Stimulated activated CD4-positive, alpha-beta T cell treated with anti-CD3 and anti-CD28 coated beads, Interleukin-4, amount 100 ng/mL, for 48 hours (primary cell): ENCODE measurements at regions not wholly inside any gene's neighbourhood (a gene's known extent, or its start where the extent isn't known, plus 50 kb on each side); places are given as distances from the start of the nearest gene placed in this dataset.
"Not testable (repeated sequence)": the region's sequence is repeated elsewhere in the genome, so short reads cannot be mapped to it uniquely, and the experiment has no call there.

Experiments used
- DNase-seq, 2 donors: peaks; one replicate each; pipeline ENCODE4 v3.0.0-alpha.2; 2020; ENCODE audit warnings: low read depth in 2 of 2

GRCh38 chr4:170599894-170600293 is 510.1 kb upstream of the AADAT start:
- DNase-seq = no peak

GRCh38 chr4:170591076-170591475 is 501.3 kb upstream of the AADAT start:
- DNase-seq = no peak

DNA sequence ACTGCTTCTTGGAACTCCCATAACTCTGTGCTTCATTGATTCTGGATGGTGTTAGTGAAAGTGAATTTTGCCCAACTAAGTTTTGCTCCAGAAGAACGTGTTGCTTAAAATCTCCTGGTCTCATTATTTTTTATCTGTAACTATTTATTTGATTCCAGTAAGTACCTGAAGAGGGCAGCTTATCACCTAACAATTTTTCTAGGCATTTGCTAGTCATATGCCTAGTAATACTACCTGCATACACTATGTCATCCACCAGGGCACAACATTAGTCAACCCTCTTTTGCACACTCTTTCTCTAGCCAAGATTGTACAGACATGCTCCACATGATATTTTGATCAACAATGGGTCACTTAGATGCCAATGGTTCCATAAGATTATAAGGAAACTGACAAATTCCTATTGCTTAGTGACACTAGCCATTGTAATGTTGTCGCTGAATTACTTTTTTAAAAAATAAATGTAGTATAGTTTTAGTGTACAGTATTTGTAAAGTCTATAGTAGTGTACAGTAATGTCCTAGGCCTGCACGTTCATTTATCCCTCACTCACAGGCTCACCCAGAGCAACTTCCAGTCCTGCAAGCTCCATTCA is 499.9 kb upstream of the AADAT start:
- DNase-seq = no peak

- no peak for DNase-seq
Measured at GRCh38 chr4:170581969-170582368, 492.2 kb upstream of the AADAT start.

DNA sequence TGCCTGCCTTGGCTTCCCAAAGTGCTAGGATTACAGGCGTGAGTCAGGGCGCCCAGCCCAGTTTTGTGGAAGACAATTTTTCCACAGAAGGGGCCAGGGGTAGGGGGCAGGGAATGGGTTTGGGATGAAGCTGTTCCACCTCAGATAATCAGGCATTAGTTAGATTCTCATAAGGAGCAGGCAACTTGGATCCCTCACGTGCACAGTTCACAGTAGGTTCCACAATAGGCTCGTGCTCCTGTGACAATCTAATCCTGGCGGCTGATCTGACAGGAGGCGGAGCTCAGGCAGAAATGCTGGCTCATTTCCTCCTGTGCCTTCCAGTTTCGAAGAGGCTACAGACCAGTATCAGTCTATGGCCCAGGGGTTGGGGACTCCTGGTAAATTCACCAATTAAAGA is 491.6 kb upstream of the AADAT start:
- DNase-seq = no peak

DNA sequence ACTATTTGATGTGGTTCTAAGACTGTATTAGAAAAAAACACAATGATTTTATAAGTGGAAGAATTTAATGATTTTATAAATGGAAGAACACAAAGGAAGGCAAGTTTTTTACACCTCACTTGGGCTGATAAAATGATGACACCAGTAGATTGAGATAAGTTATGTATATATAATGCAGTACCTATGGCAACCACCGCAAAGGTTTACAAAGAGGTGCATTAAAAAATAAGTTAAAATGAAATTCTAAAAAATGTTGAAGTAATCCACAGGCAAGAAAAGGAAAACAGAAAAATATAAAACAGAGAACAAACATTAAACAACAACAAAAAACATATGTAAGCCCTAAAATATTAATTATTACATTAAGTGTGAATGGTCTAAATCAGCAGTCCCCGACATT is 490.9 kb upstream of the AADAT start:
- no peak for DNase-seq

- DNase-seq = no peak
Measured at GRCh38 chr4:170538821-170539473, 449.2 kb upstream of the AADAT start.

GRCh38 chr4:170529748-170530722 is 440.3 kb upstream of the AADAT start:
- no peak for DNase-seq

GRCh38 chr4:170526471-170526870 is 436.7 kb upstream of the AADAT start:
- no peak for DNase-seq

GRCh38 chr4:170522427-170522970 is 432.7 kb upstream of the AADAT start:
- no peak for DNase-seq

DNA sequence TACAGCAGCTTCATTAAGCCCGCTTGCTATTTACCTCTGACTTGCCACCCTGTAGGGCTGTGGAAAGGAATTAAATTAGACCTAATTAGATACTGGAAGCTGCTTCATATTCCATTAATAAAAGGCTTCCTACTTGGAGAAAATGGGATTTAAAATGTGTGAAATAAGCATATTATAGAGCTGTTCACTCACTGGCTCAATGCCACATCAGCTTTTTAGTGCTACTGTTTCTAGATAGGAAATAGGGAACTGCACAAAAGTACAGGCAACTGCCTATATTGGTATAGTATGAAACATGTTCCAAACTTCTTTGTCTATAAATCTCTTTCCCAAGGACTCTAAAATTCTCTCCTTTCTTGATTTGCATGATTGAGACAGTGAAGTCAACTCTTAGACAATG is 407.9 kb upstream of the AADAT start:
- DNase-seq = no peak

DNA sequence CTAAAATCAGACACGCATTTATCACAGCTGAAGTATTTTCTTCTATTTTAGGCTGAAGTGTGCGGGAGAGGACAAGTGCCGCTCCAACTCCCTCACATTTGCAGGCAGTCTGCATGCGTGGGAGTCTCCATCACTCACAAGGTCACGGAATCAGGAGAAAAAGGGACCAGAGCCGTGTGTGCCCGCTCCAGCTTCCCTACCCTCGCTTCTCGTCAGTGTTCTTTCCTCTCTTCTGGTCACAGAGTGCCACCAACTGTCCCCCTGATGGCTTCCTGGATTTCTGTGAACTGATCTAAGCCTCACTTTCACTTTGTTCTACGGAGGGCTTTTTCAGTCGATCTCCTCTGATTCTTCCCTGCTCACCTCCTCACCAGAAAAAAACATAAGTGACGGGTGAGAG is 407.4 kb upstream of the AADAT start:
- no peak for DNase-seq

DNA sequence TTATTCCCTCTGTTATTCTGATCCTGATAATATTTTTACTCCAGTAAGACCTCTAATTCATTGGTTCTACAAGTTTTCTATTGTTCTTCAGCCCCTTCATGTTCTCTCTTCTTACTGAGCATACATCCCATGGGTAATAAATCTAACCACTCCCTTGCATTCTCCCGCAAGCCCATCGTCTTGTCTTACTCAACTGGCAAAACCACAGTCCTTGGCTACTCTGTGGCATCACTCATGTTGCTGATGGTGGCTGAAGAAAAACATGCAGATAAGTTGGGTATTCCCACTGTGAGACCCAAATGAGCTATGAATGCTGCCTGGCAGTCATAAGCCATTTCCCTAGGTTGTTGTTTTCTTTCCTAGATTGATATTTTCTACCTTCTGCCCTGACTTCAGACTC is 402.2 kb upstream of the AADAT start:
- no peak for DNase-seq

DNA sequence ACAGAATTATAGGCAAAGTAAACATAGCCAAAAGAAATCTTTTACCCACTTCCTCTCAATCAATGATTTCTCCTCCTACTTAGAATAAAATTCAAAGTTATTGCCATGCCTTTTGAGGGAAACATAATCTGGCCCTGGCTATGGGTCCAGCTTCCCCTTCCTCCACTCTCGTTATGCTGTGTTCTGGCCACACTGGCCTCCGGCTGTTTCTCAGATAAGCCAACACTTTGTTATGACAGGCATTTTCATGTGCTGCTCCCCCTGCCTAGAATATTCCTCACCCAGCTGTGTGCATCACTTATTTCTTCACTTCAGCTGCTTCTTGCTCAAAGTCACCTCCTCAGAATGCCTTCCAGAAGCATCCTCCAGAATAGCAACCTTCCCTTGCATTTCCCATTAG is 386.6 kb upstream of the AADAT start:
- DNase-seq = no peak

DNA sequence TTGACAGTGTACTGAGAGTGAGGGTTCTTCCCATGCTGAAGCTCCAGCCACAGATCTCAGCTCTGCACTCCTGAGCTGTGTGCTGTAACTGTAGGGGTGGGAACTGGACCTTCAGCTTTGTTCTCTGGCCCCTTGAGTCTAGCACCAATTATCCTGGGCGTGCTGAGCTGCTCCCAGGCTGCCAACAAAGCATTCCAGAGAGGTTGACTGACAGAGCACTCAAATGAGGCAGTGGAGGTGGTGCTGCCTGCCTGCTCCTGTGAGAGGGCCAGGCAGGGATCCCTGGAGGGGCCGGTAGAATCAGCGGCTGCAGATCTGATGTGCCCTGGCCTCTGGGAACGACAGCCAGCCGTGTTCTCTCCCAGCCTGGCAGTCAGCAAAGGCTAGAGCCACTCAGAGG is 375.7 kb upstream of the AADAT start:
- no peak for DNase-seq

GRCh38 chr4:170464614-170465197 is 374.9 kb upstream of the AADAT start:
- no peak for DNase-seq

DNA sequence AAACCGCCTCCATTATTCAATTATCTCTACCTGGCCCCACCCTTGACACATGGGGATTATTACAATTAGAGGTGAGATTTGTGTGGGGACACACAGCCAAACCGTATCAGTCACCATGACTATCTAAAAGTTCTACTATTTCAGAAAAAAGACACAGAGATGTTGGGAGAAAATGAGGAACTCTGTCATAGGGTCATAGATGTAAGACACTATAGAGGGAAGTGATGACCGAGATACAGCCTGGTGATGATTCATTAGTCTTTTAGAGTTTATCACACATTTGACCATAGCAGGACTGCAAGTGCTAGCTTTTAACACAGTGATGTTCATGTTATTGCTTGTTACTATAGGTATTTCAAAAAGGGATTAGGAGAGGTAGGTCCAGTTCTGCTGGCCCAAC is 357.0 kb upstream of the AADAT start:
- no peak for DNase-seq

DNA sequence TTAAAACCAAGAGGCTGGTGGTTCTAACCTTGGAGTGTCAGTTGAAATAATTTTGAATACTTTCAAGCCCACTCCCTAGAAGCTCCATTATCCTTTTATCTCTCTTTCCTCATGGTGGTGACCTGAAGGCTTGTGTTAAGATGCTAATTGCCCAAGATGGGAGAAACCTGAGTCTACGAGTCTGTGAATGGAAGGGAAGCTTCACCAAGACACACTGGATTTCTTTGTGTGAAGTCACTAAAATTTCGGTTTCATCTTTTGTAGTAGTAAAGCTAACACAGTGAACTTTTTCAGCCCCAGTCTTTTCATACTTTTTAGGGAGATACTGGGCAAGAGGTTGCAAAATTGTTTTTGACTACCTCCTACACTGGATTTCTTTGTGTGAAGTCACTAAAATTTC is 351.4 kb upstream of the AADAT start:
- not testable (repeated sequence) for DNase-seq

DNA sequence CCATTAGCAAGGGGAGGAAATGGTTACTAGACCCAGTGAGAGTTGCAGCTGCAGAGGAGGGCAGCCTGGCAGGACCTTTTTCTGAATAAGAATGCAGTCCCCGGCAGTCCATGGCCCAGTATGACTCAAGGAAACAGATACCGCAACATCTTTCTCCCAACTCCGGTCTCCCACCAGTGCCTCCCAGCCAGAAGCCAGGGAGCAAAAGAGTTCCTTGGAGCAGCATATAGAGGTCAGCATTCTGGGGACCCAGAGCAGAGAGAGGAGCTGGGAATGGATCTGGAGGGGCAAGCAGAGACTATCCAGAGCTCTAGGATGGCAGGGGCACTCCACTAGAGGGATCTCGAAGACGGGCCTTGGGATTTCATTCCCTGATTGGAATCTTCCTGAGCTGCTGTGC is 339.2 kb upstream of the AADAT start:
- no peak for DNase-seq

- DNase-seq = no peak
Measured at GRCh38 chr4:170425521-170426143, 335.9 kb upstream of the AADAT start.

DNA sequence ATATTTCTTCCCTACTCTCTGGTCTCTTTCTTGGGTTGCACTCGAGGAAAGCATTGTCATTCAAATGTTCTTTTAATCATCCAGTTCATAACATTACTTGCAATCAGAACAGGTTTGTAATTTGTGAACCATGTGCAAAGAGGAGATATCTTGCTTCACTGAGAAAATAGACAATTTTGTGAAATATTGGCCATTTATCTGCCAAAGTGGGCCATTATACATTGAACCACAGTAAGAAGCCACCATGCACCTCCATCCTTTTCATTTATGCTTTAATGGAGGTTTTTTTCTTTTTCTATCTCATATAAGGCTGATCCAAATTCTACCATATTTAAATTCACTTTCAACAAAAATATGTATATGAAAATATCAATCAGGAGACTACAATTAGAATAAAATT is 335.3 kb upstream of the AADAT start:
- no peak for DNase-seq

- no peak for DNase-seq
Measured at GRCh38 chr4:170423137-170423536, 333.4 kb upstream of the AADAT start.
